PC-3 (cell line): ENCODE measurements at regions not wholly inside any gene's neighbourhood (a gene's known extent, or its start where the extent isn't known, plus 50 kb on each side); places are given as distances from the start of the nearest gene placed in this dataset.

Experiments
- ATAC-seq: fragments of 200-7000 bp; cut with Tn5 transposase; 2 replicates; pipeline ENCODE4 v1.9.1; 2020; ENCODE audit warnings: mild to moderate bottlenecking, moderate library complexity
- BruUV-seq: library from RNA; stranded (reverse); fragments of 400-500 nt; replicated peaks from 2 replicates; lab custom pipeline; 2021; lab: Mats Ljungman, UMichigan
- CTCF ChIA-PET: fragments of 300-600 bp; sonication (Branson Sonifier 250); formaldehyde crosslinking; loops from one replicate; lab custom pipeline; 2022; ENCODE audit warnings: antibody characterized with exemption; lab: Charles Lee
- POLR2A ChIA-PET: fragments of 300-600 bp; sonication (Branson Sonifier 250); formaldehyde crosslinking; loops from one replicate; lab custom pipeline; 2022; ENCODE audit warnings: antibody characterized with exemption; ENCODE audit not compliant: unreplicated experiment; lab: Charles Lee
- DNase-seq: peaks from one replicate; pipeline ENCODE4 v3.0.0-alpha.2; 2015
- H2AFZ ChIP-seq: fragments of 300-600 bp; sonication (generic); 2 replicates; pipeline ENCODE4 v1.6.0; 2016; ENCODE audit warnings: antibody characterized with exemption, low read length
- H3F3A ChIP-seq: fragments of 300-600 bp; sonication (generic); one replicate; pipeline ENCODE4 v1.6.0; 2017; ENCODE audit warnings: antibody characterized with exemption, low read length, control low read depth, mild to moderate bottlenecking; ENCODE audit not compliant: unreplicated experiment
- H3K27ac ChIP-seq: fragments of 300-600 bp; sonication (generic); 2 replicates; pipeline ENCODE4 v1.5.1; 2016; ENCODE audit warnings: mild to moderate bottlenecking, low read length
- H3K27me3 ChIP-seq: fragments of 300-600 bp; sonication (generic); 2 replicates; pipeline ENCODE4 v1.6.1; 2016; ENCODE audit warnings: low read length, mixed read lengths
- H3K36me3 ChIP-seq: fragments of 300-600 bp; sonication (generic); 2 replicates; pipeline ENCODE4 v1.6.1; 2016; ENCODE audit warnings: low read depth, mixed run types, low read length, mixed read lengths
- H3K4me1 ChIP-seq: fragments of 300-600 bp; sonication (generic); 2 replicates; pipeline ENCODE4 v1.5.1; 2016; ENCODE audit warnings: low read length; ENCODE audit not compliant: insufficient read depth
- H3K4me2 ChIP-seq: fragments of 300-600 bp; sonication (generic); 2 replicates; pipeline ENCODE4 v1.6.0; 2016; ENCODE audit warnings: low read length
- H3K4me3 ChIP-seq: fragments of 300-600 bp; sonication (generic); 2 replicates; pipeline ENCODE4 v1.5.1; 2016; ENCODE audit warnings: mild to moderate bottlenecking, low read length, mixed read lengths
- H3K79me2 ChIP-seq: fragments of 300-600 bp; sonication (generic); 2 replicates; pipeline ENCODE4 v1.6.1; 2017; ENCODE audit warnings: low read length, mixed read lengths
- H3K9ac ChIP-seq: fragments of 300-600 bp; sonication (generic); 2 replicates; pipeline ENCODE4 v1.6.0; 2016; ENCODE audit warnings: mild to moderate bottlenecking, low read length
- H3K9me2 ChIP-seq: fragments of 300-600 bp; sonication (generic); replicated peaks from 2 replicates; pipeline ENCODE4 v1.6.1; 2016; ENCODE audit warnings: mixed run types, low read length, mixed read lengths
- H3K9me3 ChIP-seq: fragments of 300-600 bp; sonication (generic); 2 replicates; pipeline ENCODE4 v1.6.1; 2016; ENCODE audit warnings: low read length, mixed read lengths
- H4K20me1 ChIP-seq: fragments of 300-600 bp; sonication (generic); 2 replicates; pipeline ENCODE4 v1.6.1; 2016; ENCODE audit warnings: low read length, mixed read lengths
- CTCF ChIP-seq: fragments of 300-600 bp; sonication (generic); conservative IDR thresholded peaks from 2 replicates; pipeline ENCODE4 v1.5.1; 2017; ENCODE audit warnings: antibody characterized with exemption, low read depth, mild to moderate bottlenecking, low read length
- EZH2 ChIP-seq: fragments of 300-600 bp; sonication (generic); IDR thresholded peaks from one replicate; pipeline ENCODE4 v1.6.1; 2017; ENCODE audit warnings: antibody characterized with exemption, mild to moderate bottlenecking, low read length; ENCODE audit not compliant: unreplicated experiment
- EZH2phosphoT487 ChIP-seq: fragments of 300-600 bp; sonication (generic); IDR thresholded peaks from 2 replicates; pipeline ENCODE4 v1.6.1; 2018; ENCODE audit warnings: mild to moderate bottlenecking, antibody characterized with exemption, low read length, borderline replicate concordance
- intact Hi-C: fragments of 100-400 bp; cut with micrococcal nuclease; formaldehyde crosslinking; loops from 2 replicates; pipeline ENCODE4 v1.9.0; 2023

- Histone ChIP-seq H3K4me1 (peaks cover 63% of the 10 kb centered on the region), H3K79me2 (no peaks in the 10 kb centered on the region), H4K20me1 (no peaks in the 10 kb centered on the region), H3K9ac (peak overlapping the region; percentile 68), H3K36me3 (no peaks in the 10 kb centered on the region), H3K4me3 (no peak overlapping the region), H3K9me2 (no peaks in the 10 kb centered on the region), H3K4me2 (peak overlapping the region; percentile 56), H3K27ac (peak overlapping the region; percentile 96), H3K27me3 (no peaks in the 10 kb centered on the region), H3K9me3 (no peaks in the 10 kb centered on the region), H2AFZ (peak overlapping the region; percentile 78), H3F3A (peaks cover 7% of the 10 kb centered on the region)
- DNase-seq (peak; percentile 81), ATAC-seq (peak; percentile 71)
- POLR2A ChIA-PET: interaction anchor here (0.5 to 0.6 kb wide), 2 partner anchors 33 to 70 kb away, joined by 3 to 26 read pairs; no protein-coding TSS in a partner anchor
- CTCF ChIA-PET: no interaction called here
- no TSS peak for BruUV-seq
- TF ChIP-seq CTCF: no peak
- TF ChIP-seq EZH2: no peak
- no peak for TF ChIP-seq EZH2phosphoT487
- intact Hi-C loops: no loop called here
Observed at GRCh38 chr6:30814146-30815040, 69.9 kb upstream of the DDR1 start.

GRCh38 chr6:30813631-30814145 is 69.3 kb upstream of the IER3 start:
- CTCF ChIA-PET: no interaction called here
- Histone ChIP-seq H3K4me2 (peak overlapping the region; percentile 24; the same call in 1 of the 2 replicates), H3K9me2 (no peaks in the 10 kb centered on the region), H3K4me3 (no peak overlapping the region), H3F3A (peaks cover 5% of the 10 kb centered on the region), H3K27ac (peak overlapping the region; percentile 96), H3K9ac (peak overlapping the region; percentile 68), H3K4me1 (peaks cover 56% of the 10 kb centered on the region), H3K79me2 (no peaks in the 10 kb centered on the region), H3K27me3 (no peaks in the 10 kb centered on the region), H4K20me1 (no peaks in the 10 kb centered on the region), H3K36me3 (no peaks in the 10 kb centered on the region), H2AFZ (no peak overlapping the region), H3K9me3 (no peaks in the 10 kb centered on the region)
- no peak for TF ChIP-seq CTCF
- TF ChIP-seq EZH2: no peak
- no peak for TF ChIP-seq EZH2phosphoT487
- POLR2A ChIA-PET: interaction anchor here (0.6 kb wide), 2 partner anchors 61 to 130 kb away, joined by 3 to 7 read pairs; no protein-coding TSS in a partner anchor
- intact Hi-C loops: no loop called here
- peak; percentile 48 for DNase-seq
- BruUV-seq: no TSS peak
- peak; percentile 2; the same call in 1 of the 2 replicates for ATAC-seq
